Ishikawa (cell line): ENCODE measurements at regions not wholly inside any gene's neighbourhood (a gene's known extent, or its start where the extent isn't known, plus 50 kb on each side); places are given as distances from the start of the nearest gene placed in this dataset.

Experiments
- MAX ChIP-seq: IDR thresholded peaks from 2 replicates; pipeline ENCODE4 v1.6.1; 2012
- NFIC ChIP-seq: IDR thresholded peaks from 2 replicates; pipeline ENCODE4 v1.6.1; 2012
- REST ChIP-seq: IDR thresholded peaks from 2 replicates; pipeline ENCODE4 v1.6.1; 2012; ENCODE audit warnings: low read depth, mild to moderate bottlenecking
- YY1 ChIP-seq: IDR thresholded peaks from 2 replicates; pipeline ENCODE4 v1.6.1; 2012; ENCODE audit warnings: low read depth

- TF ChIP-seq REST (no peak), NFIC (no peak), MAX (no peak), YY1 (no peak)
Observed at GRCh38 chr15:37528432-37528831, 406.0 kb upstream of the TMCO5A start.
